SU-DHL-6 (cell line): ENCODE measurements at regions not wholly inside any gene's neighbourhood (a gene's known extent, or its start where the extent isn't known, plus 50 kb on each side); places are given as distances from the start of the nearest gene placed in this dataset.

Experiments used
- CTCF ChIP-seq: fragments of 200-600 bp; sonication (generic); IDR thresholded peaks from one replicate; pipeline ENCODE4 v1.5.1; 2017; ENCODE audit warnings: antibody characterized with exemption, mild to moderate bottlenecking, low read length, moderate library complexity; ENCODE audit not compliant: insufficient read depth, poor library complexity, severe bottlenecking
- EZH2phosphoT487 ChIP-seq: fragments of 200-600 bp; sonication (generic), shearing (Covaris generic); conservative IDR thresholded peaks from 2 replicates; pipeline ENCODE4 v1.6.1; 2018; ENCODE audit warnings: mild to moderate bottlenecking, antibody characterized with exemption, low read length, moderate library complexity, mixed read lengths

- TF ChIP-seq CTCF (no peak), EZH2phosphoT487 (no peak)
These were observed 160.8 kb downstream of the LPIN1 start for GRCh38 chr2:11907190-11907589.
